ENCODE measurements at regions not wholly inside any gene's neighbourhood (a gene's known extent, or its start where the extent isn't known, plus 50 kb on each side); places are given as distances from the start of the nearest gene placed in this dataset.

GRCh38 chr14:76688383-76688671 is 72.9 kb upstream of the VASH1 start:
- no peak for DNase-seq (ENCODE audit: low spot score)
- ChIA-PET CTCF (no interaction called here), POLR2A (ENCODE audit: low non-redundant PET) (no interaction called here)
- TF ChIP-seq CTCF (conservative IDR thresholded peaks at IDR 0.05; ENCODE audit: low read depth): no peak
- H3K27ac ChIP-seq: no peak overlapping the region

DNA sequence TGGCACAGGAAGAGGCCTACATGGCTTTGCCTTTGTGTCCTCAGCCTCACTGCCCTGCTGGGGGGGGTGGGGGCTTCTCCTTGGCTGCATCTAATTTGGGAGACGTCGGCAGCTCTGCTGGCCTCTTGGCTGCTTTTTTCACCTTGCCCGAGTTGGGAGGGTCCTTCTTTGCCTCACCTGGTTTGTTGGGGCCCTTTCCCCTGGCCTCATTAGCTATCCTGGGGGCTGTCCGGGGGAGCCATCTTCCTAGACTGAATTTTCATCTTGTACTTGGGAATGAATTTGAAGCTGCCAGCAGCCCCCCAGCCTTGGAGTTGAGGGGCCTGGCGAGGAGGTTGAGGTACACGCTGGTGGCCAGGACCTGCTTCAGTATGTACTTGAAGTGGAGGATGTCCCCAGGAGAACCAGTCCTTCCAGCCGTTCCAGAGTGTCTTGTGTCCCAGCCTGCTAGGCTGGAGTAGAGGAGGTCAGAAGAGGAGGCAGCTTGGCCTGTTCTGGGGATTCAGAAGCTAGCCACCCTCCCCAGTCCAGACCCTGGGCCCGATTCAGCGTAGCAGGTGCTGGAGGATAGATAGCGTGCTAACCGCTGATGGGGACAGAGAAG is 70.7 kb upstream of the VASH1 start:
- no peak for TF ChIP-seq CTCF (conservative IDR thresholded peaks at IDR 0.05; ENCODE audit: low read depth)
- no peak overlapping the region for H3K27ac ChIP-seq

DNA sequence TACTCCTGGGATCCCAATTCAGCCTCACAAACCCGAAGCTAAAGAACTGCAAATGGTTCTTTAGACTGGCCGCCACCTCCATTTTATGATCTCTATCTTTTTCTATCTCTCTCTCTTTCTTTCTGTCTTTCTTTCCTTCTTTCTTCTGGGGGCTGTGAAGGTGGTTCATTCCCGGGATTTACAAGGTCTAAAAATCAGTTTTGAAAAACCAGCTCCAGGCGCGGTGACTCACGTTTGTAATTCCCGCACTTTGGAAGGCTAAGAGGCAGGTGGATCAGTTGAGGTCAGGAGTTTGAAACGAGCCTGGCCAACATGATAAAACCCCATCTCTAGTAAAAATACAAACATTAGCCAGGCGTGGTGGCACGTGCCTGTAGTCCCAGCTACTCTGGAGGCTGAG is 67.2 kb upstream of the VASH1 start:
- no peak for DNase-seq (ENCODE audit: low spot score)
- H3K27ac ChIP-seq: no peak overlapping the region
- no peak for TF ChIP-seq CTCF (conservative IDR thresholded peaks at IDR 0.05; ENCODE audit: low read depth)
- CTCF ChIA-PET: no interaction called here
- POLR2A ChIA-PET (ENCODE audit: low non-redundant PET): no interaction called here

More for the DNA sequence above, 70.7 kb upstream of the VASH1 start:
- CTCF ChIA-PET: no interaction called here
- POLR2A ChIA-PET (ENCODE audit: low non-redundant PET): no interaction called here
- DNase-seq (ENCODE audit: low spot score): no peak

DNA sequence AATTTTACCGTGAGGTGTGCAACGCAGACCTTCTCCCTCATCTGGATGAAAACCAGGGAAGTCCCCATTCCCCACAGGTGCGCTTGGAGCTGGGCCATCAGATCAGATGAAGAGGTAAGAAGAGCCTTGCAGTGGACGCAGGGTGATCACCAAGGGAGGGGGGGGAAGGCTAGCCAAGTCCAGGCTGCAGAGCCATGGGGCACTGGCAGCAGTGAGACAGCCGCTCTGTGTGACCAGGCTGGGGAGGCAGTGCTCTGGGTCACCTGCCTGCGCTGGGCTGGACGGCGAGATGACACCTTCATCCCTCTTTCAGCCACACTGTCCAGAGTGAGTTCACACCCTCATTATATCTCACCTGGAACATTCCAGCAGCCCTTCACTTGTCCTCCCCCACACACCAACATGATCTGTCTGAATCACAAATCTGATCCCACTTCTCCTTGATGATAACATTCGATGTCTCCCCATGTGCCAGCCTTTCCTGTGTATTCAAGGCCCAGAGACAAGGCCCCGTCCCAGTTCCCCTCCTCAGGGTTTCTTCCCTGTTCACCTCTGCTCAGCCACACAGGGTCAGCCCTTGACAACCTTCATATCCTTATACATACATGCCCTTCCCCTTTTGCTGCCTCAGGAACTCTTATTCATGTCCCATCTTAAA is 65.9 kb upstream of the VASH1 start:
- TF ChIP-seq CTCF (conservative IDR thresholded peaks at IDR 0.05; ENCODE audit: low read depth): no peak
- H3K27ac ChIP-seq: no peak overlapping the region
- no peak for DNase-seq (ENCODE audit: low spot score)
- POLR2A ChIA-PET (ENCODE audit: low non-redundant PET): no interaction called here
- CTCF ChIA-PET: no interaction called here

GRCh38 chr14:76696361-76696760 is 64.9 kb upstream of the VASH1 start:
- POLR2A ChIA-PET (ENCODE audit: low non-redundant PET): no interaction called here
- CTCF ChIA-PET: interaction anchor here (0.6 to 1.5 kb wide), 2 partner anchors 12 to 14 kb away, joined by 4 to 9 read pairs; no protein-coding TSS in a partner anchor
- no peak for TF ChIP-seq CTCF (conservative IDR thresholded peaks at IDR 0.05; ENCODE audit: low read depth)
- no peak for DNase-seq (ENCODE audit: low spot score)
- no peak overlapping the region for H3K27ac ChIP-seq

DNA sequence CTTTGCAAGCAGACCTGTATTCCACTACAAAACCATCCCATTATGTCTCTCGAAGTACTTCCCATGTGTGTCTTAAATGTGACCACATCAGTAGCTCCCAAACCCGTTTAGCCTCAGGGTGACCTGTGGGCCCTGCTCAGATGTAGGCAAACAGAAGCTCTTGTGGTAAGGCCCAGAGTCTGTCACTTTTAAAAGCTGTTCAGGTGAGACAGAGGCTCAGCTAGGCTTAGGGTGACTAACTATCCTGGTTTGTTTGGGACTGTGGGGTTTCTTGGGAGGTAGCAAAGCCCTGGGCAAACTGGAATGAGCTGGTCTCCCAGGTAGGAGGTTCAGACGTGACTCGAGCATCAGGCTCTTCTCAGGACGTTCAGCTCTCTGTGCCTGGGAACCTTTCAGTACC is 64.5 kb upstream of the VASH1 start:
- no peak for DNase-seq (ENCODE audit: low spot score)
- no peak for TF ChIP-seq CTCF (conservative IDR thresholded peaks at IDR 0.05; ENCODE audit: low read depth)
- POLR2A ChIA-PET (ENCODE audit: low non-redundant PET): no interaction called here
- CTCF ChIA-PET: interaction anchor here (0.6 to 1.5 kb wide), 2 partner anchors 12 to 13 kb away, joined by 4 to 9 read pairs; no protein-coding TSS in a partner anchor
- no peak overlapping the region for H3K27ac ChIP-seq

All from RWPE1 (cell line).